SK-N-SH (cell line): ENCODE measurements at regions not wholly inside any gene's neighbourhood (a gene's known extent, or its start where the extent isn't known, plus 50 kb on each side); places are given as distances from the start of the nearest gene placed in this dataset.

Source experiments
- CTCF ChIA-PET: fragments of 300-600, 350-600 bp; formaldehyde crosslinking; extraction: SDS; loops from one replicate; lab custom pipeline; 2021; lab: Yijun Ruan, JAX
- POLR2A ChIA-PET: fragments of 350-600 bp; sonication (Branson Sonifier 250); formaldehyde crosslinking; extraction: SDS; loops from one replicate; lab custom pipeline; 2020; ENCODE audit warnings: antibody characterized with exemption, inconsistent platforms; lab: Yijun Ruan, JAX
- DNase-seq: peaks from one replicate; pipeline ENCODE4 v3.0.0; 2012
- H2AFZ ChIP-seq: fragments of 200-600 bp; sonication (generic); 2 replicates; pipeline ENCODE4 v1.8.1; 2016; ENCODE audit warnings: antibody characterized with exemption, mild to moderate bottlenecking, low read depth
- H3F3A ChIP-seq: fragments of 200-600 bp; sonication (generic); replicated peaks from 2 replicates; pipeline ENCODE3; 2016; ENCODE audit warnings: antibody characterized with exemption, mild to moderate bottlenecking; ENCODE audit not compliant: insufficient read depth
- H3K27ac ChIP-seq, 2 experiments: fragments of 200-500 bp in 1 of 2; fragments of 200-600 bp in 1 of 2; sonication (Bioruptor generic) in 1 of 2; sonication (generic), shearing (Covaris generic) in 1 of 2; 2 replicates each; pipeline versions ENCODE4 v1.5.1 to v1.6.1; 2014 to 2016; ENCODE audit warnings: low read depth in 2 of 2, inconsistent platforms in 1 of 2, low read length in 1 of 2, mild to moderate bottlenecking in 1 of 2, mixed read lengths in 1 of 2
- H3K27me3 ChIP-seq: fragments of 200-600 bp; sonication (generic), shearing (Covaris generic); 2 replicates; pipeline ENCODE4 v1.6.1; 2016; ENCODE audit warnings: mixed run types; ENCODE audit not compliant: insufficient read depth
- H3K36me3 ChIP-seq, 2 experiments: fragments of 200-500 bp in 1 of 2; fragments of 200-600 bp in 1 of 2; sonication (Bioruptor generic) in 1 of 2; sonication (generic) in 1 of 2; replicated peaks in 1 of 2; 2 replicates each; pipeline versions ENCODE3 to v1.5.1; 2014 to 2016; ENCODE audit warnings: low read length in 1 of 2, mild to moderate bottlenecking in 1 of 2; ENCODE audit not compliant: insufficient read depth in 2 of 2, control insufficient read depth in 1 of 2
- H3K4me1 ChIP-seq, 2 experiments: fragments of 200-500 bp in 1 of 2; fragments of 200-600 bp in 1 of 2; sonication (Bioruptor generic) in 1 of 2; sonication (generic), shearing (Covaris generic) in 1 of 2; 2 replicates each; pipeline versions ENCODE4 v1.5.1 to v1.6.1; 2014 to 2016; ENCODE audit warnings: low read depth in 1 of 2, low read length in 1 of 2, mixed run types in 1 of 2; ENCODE audit not compliant: insufficient read depth in 2 of 2, control insufficient read depth in 1 of 2
- H3K4me2 ChIP-seq: fragments of 200-600 bp; sonication (generic), shearing (Covaris generic); 2 replicates; pipeline ENCODE4 v1.6.1; 2017; ENCODE audit warnings: mixed run types
- H3K4me3 ChIP-seq, 2 experiments: fragments of 200-500 bp in 1 of 2; fragments of 200-600 bp in 1 of 2; sonication (Bioruptor generic) in 1 of 2; sonication (generic), shearing (Covaris generic) in 1 of 2; 2 replicates each; pipeline versions ENCODE4 v1.5.1 to v1.8.1; 2014 to 2016; ENCODE audit warnings: low read depth in 2 of 2, inconsistent platforms in 1 of 2, low read length in 1 of 2, mild to moderate bottlenecking in 1 of 2, mixed read lengths in 1 of 2, moderate library complexity in 1 of 2
- H3K79me2 ChIP-seq: fragments of 200-600 bp; sonication (generic); 2 replicates; pipeline ENCODE4 v1.8.1; 2017; ENCODE audit warnings: mild to moderate bottlenecking; ENCODE audit not compliant: insufficient read depth
- H3K9ac ChIP-seq: fragments of 200-600 bp; sonication (generic); 2 replicates; pipeline ENCODE4 v1.6.1; 2017; ENCODE audit warnings: mixed run types
- H3K9me2 ChIP-seq: fragments of 200-600 bp; sonication (generic); 2 replicates; pipeline ENCODE4 v1.6.1; 2017; ENCODE audit warnings: mixed run types
- H3K9me3 ChIP-seq: fragments of 200-600 bp; sonication (generic); 2 replicates; pipeline ENCODE4 v1.6.1; 2017; ENCODE audit warnings: mixed run types, mild to moderate bottlenecking, moderate library complexity
- H4K20me1 ChIP-seq: fragments of 200-600 bp; sonication (generic); 2 replicates; pipeline ENCODE4 v1.6.1; 2017; ENCODE audit warnings: mild to moderate bottlenecking, mixed run types; ENCODE audit not compliant: insufficient read depth
- CTCF ChIP-seq: fragments of 200-600 bp; sonication (generic); IDR thresholded peaks from 2 replicates; pipeline ENCODE4 v1.6.1; 2017; ENCODE audit warnings: antibody characterized with exemption, mild to moderate bottlenecking, moderate library complexity
- FOSL2 ChIP-seq: IDR thresholded peaks from 2 replicates; pipeline ENCODE4 v1.4.0; 2012; ENCODE audit warnings: low read depth, mild to moderate bottlenecking, moderate library complexity, borderline replicate concordance
- FOXJ3 ChIP-seq: sonication (generic); formaldehyde crosslinking; IDR thresholded peaks from 2 replicates; pipeline ENCODE4 v1.5.1; 2020; ENCODE audit warnings: mild to moderate bottlenecking, missing genetic modification reagents
- FOXM1 ChIP-seq: IDR thresholded peaks from 2 replicates; pipeline ENCODE4 v1.4.0; 2012; ENCODE audit warnings: low read depth, mild to moderate bottlenecking
- IRF3 ChIP-seq: fragments of 150-350 bp; IDR thresholded peaks from 2 replicates; pipeline ENCODE4 v1.6.1; 2016; ENCODE audit warnings: mild to moderate bottlenecking, low read depth, low read length
- MAX ChIP-seq: IDR thresholded peaks from 2 replicates; pipeline ENCODE4 v1.4.0; 2012; ENCODE audit warnings: low read depth
- PBX3 ChIP-seq: IDR thresholded peaks from 2 replicates; pipeline ENCODE4; 2012
- RFX5 ChIP-seq: IDR thresholded peaks from 2 replicates; pipeline ENCODE4 v1.6.1; 2012; ENCODE audit warnings: mild to moderate bottlenecking, improper control_type of control experiment, low read length
- TCF12 ChIP-seq: IDR thresholded peaks from 2 replicates; pipeline ENCODE4 v1.4.0; 2012
- TEAD4 ChIP-seq: IDR thresholded peaks from 2 replicates; pipeline ENCODE4 v1.4.0; 2012; ENCODE audit warnings: mild to moderate bottlenecking, borderline replicate concordance; ENCODE audit not compliant: insufficient read depth
- USF1 ChIP-seq: IDR thresholded peaks from 2 replicates; pipeline ENCODE4 v1.4.0; 2012; ENCODE audit warnings: low read depth, borderline replicate concordance
- ZBTB33 ChIP-seq: IDR thresholded peaks from 2 replicates; pipeline ENCODE4 v1.4.0; 2012; ENCODE audit warnings: low read depth, borderline replicate concordance
- WGBS: methylation state at CpG from one replicate; pipeline ENCODE4 v1.1.6; 2017; ENCODE audit warnings: low lambda C conversion rate; 5-methylcytosine and 5-hydroxymethylcytosine counted together

GRCh38 chr18:4888251-4889040 lies 308.6 kb downstream of the AKAIN1 start (continued):
- TF ChIP-seq ZBTB33 (no peak), IRF3 (no peak), FOSL2 (no peak), TEAD4 (no peak), FOXJ3 (CRISPR knock-in tag) (no peak), TCF12 (no peak)

- Histone ChIP-seq H3K36me3 (no peaks in the 10 kb centered on the region), H4K20me1 (no peaks in the 10 kb centered on the region), H3K9me3 (no peaks in the 10 kb centered on the region), H3K9me2 (no peaks in the 10 kb centered on the region), H2AFZ (no peak overlapping the region), H3K9ac (no peak overlapping the region), H3K4me2 (no peak overlapping the region), H3F3A (no peaks in the 10 kb centered on the region), H3K79me2 (no peaks in the 10 kb centered on the region), H3K4me3 (no peak overlapping the region), H3K27me3 (no peaks in the 10 kb centered on the region), H3K27ac (no peak overlapping the region), H3K4me1 (no peaks in the 10 kb centered on the region)
- ChIA-PET POLR2A (no interaction called here), CTCF (no interaction called here)
- TF ChIP-seq TCF12 (no peak), RFX5 (no peak), CTCF (no peak), ZBTB33 (no peak), USF1 (no peak), MAX (no peak), PBX3 (no peak), FOXM1 (no peak), IRF3 (no peak)
- 3% methylated on average over 4 of the region's 4 CpGs for WGBS
- DNase-seq, result peak; percentile 0
Observed at GRCh38 chr18:4878480-4878879, 318.6 kb downstream of the AKAIN1 start.
